ENCODE measurements at regions not wholly inside any gene's neighbourhood (a gene's known extent, or its start where the extent isn't known, plus 50 kb on each side); places are given as distances from the start of the nearest gene placed in this dataset.

GRCh38 chr4:126172126-126172525 is 857.4 kb downstream of the FAT4 start:
- no peaks in the 10 kb centered on the region for H3K36me3 ChIP-seq (ENCODE audit: low read depth)
- in situ Hi-C loops (cut with MboI): no loop called here
- WGBS, 2 experiments (ENCODE audit: low coverage in 1 of 2, low lambda C conversion rate in 2 of 2, missing lambda C conversion rate in 2 of 2): 29 to 50% methylated on average over 1 of the region's 1 CpG
- H4K20me1 ChIP-seq (ENCODE audit: insufficient read depth): no peaks in the 10 kb centered on the region
- H3K79me2 ChIP-seq (ENCODE audit: insufficient read depth): no peaks in the 10 kb centered on the region
- no peaks in the 10 kb centered on the region for H3K9me3 ChIP-seq (ENCODE audit: low read depth)
- H3F3A ChIP-seq (ENCODE audit: insufficient read depth): no peaks in the 10 kb centered on the region
- H3K27ac ChIP-seq: no peak overlapping the region
- H3K9me2 ChIP-seq (ENCODE audit: insufficient read depth): no peaks in the 10 kb centered on the region
- no peak overlapping the region for H3K4me3 ChIP-seq
- H3K9ac ChIP-seq: no peak overlapping the region
- no peak overlapping the region for H3K4me2 ChIP-seq (ENCODE audit: unreplicated experiment)
- H2AFZ ChIP-seq: no peak overlapping the region
- DNase-seq: no peak
- TF ChIP-seq EZH2 (IDR thresholded peaks at IDR 0.05; ENCODE audit: insufficient read depth, poor library complexity, severe bottlenecking) (no peak), EZH2phosphoT487 (IDR thresholded peaks at IDR 0.05; ENCODE audit: insufficient read depth, low read depth) (no peak)
- H3K4me1 ChIP-seq (ENCODE audit: insufficient read depth): no peaks in the 10 kb centered on the region
- H3K27me3 ChIP-seq (replicated peaks; ENCODE audit: insufficient read depth): no peaks in the 10 kb centered on the region

GRCh38 chr4:126174627-126175026 is 859.9 kb downstream of the FAT4 start:
- Histone ChIP-seq H2AFZ (no peak overlapping the region), H3K27me3 (replicated peaks; ENCODE audit: insufficient read depth) (no peaks in the 10 kb centered on the region), H3K4me2 (ENCODE audit: unreplicated experiment) (no peak overlapping the region), H3K79me2 (ENCODE audit: insufficient read depth) (no peaks in the 10 kb centered on the region), H3K36me3 (ENCODE audit: low read depth) (no peaks in the 10 kb centered on the region), H3K4me1 (ENCODE audit: insufficient read depth) (no peaks in the 10 kb centered on the region), H3K4me3 (no peak overlapping the region), H3K9ac (no peak overlapping the region), H4K20me1 (ENCODE audit: insufficient read depth) (no peaks in the 10 kb centered on the region), H3F3A (ENCODE audit: insufficient read depth) (no peaks in the 10 kb centered on the region), H3K9me3 (ENCODE audit: low read depth) (no peaks in the 10 kb centered on the region), H3K27ac (no peak overlapping the region), H3K9me2 (ENCODE audit: insufficient read depth) (no peaks in the 10 kb centered on the region)
- DNase-seq: no peak
- TF ChIP-seq EZH2phosphoT487 (IDR thresholded peaks at IDR 0.05; ENCODE audit: insufficient read depth, low read depth) (no peak), EZH2 (IDR thresholded peaks at IDR 0.05; ENCODE audit: insufficient read depth, poor library complexity, severe bottlenecking) (no peak)
- in situ Hi-C loops (cut with MboI): no loop called here
- WGBS, 2 experiments (ENCODE audit: low coverage in 1 of 2, low lambda C conversion rate in 2 of 2, missing lambda C conversion rate in 2 of 2): 92% methylated on average over 2 of the region's 2 CpGs

- H3K27me3 ChIP-seq (replicated peaks; ENCODE audit: insufficient read depth): no peaks in the 10 kb centered on the region
- no peaks in the 10 kb centered on the region for H3K9me2 ChIP-seq (ENCODE audit: insufficient read depth)
- no peaks in the 10 kb centered on the region for H4K20me1 ChIP-seq (ENCODE audit: insufficient read depth)
- no peak overlapping the region for H3K4me2 ChIP-seq (ENCODE audit: unreplicated experiment)
- no peak for DNase-seq
- H2AFZ ChIP-seq: no peak overlapping the region
- no peaks in the 10 kb centered on the region for H3K9me3 ChIP-seq (ENCODE audit: low read depth)
- in situ Hi-C loops (cut with MboI): no loop called here
- H3K27ac ChIP-seq: no peak overlapping the region
- no peak overlapping the region for H3K9ac ChIP-seq
- TF ChIP-seq EZH2phosphoT487 (IDR thresholded peaks at IDR 0.05; ENCODE audit: insufficient read depth, low read depth) (no peak), EZH2 (IDR thresholded peaks at IDR 0.05; ENCODE audit: insufficient read depth, poor library complexity, severe bottlenecking) (no peak)
- no peaks in the 10 kb centered on the region for H3K4me1 ChIP-seq (ENCODE audit: insufficient read depth)
- H3K79me2 ChIP-seq (ENCODE audit: insufficient read depth): no peaks in the 10 kb centered on the region
- no peaks in the 10 kb centered on the region for H3F3A ChIP-seq (ENCODE audit: insufficient read depth)
- no peaks in the 10 kb centered on the region for H3K36me3 ChIP-seq (ENCODE audit: low read depth)
- no peak overlapping the region for H3K4me3 ChIP-seq
Measured at GRCh38 chr4:126180642-126181041, 865.9 kb downstream of the FAT4 start.

GRCh38 chr4:126182336-126182735 is 867.6 kb downstream of the FAT4 start:
- no peak overlapping the region for H3K9ac ChIP-seq
- H2AFZ ChIP-seq: no peak overlapping the region
- no peaks in the 10 kb centered on the region for H3F3A ChIP-seq (ENCODE audit: insufficient read depth)
- no peaks in the 10 kb centered on the region for H3K9me3 ChIP-seq (ENCODE audit: low read depth)
- in situ Hi-C loops (cut with MboI): no loop called here
- no peak overlapping the region for H3K4me3 ChIP-seq
- no peaks in the 10 kb centered on the region for H4K20me1 ChIP-seq (ENCODE audit: insufficient read depth)
- 74 to 80% methylated on average over 1 of the region's 1 CpG for WGBS, 2 experiments (ENCODE audit: low coverage in 1 of 2, low lambda C conversion rate in 2 of 2, missing lambda C conversion rate in 2 of 2)
- no peak for TF ChIP-seq EZH2 (IDR thresholded peaks at IDR 0.05; ENCODE audit: insufficient read depth, poor library complexity, severe bottlenecking)
- no peak for TF ChIP-seq EZH2phosphoT487 (IDR thresholded peaks at IDR 0.05; ENCODE audit: insufficient read depth, low read depth)
- no peak overlapping the region for H3K27ac ChIP-seq
- H3K4me2 ChIP-seq (ENCODE audit: unreplicated experiment): no peak overlapping the region
- no peaks in the 10 kb centered on the region for H3K36me3 ChIP-seq (ENCODE audit: low read depth)
- H3K79me2 ChIP-seq (ENCODE audit: insufficient read depth): no peaks in the 10 kb centered on the region
- no peak for DNase-seq
- no peaks in the 10 kb centered on the region for H3K4me1 ChIP-seq (ENCODE audit: insufficient read depth)
- H3K9me2 ChIP-seq (ENCODE audit: insufficient read depth): no peaks in the 10 kb centered on the region
- H3K27me3 ChIP-seq (replicated peaks; ENCODE audit: insufficient read depth): no peaks in the 10 kb centered on the region

- in situ Hi-C loops (cut with MboI): no loop called here
- Histone ChIP-seq H3F3A (ENCODE audit: insufficient read depth) (no peaks in the 10 kb centered on the region), H2AFZ (no peak overlapping the region), H3K27me3 (replicated peaks; ENCODE audit: insufficient read depth) (no peaks in the 10 kb centered on the region), H3K27ac (no peak overlapping the region), H3K4me1 (ENCODE audit: insufficient read depth) (no peaks in the 10 kb centered on the region), H3K9ac (no peak overlapping the region), H3K4me3 (no peak overlapping the region), H3K36me3 (ENCODE audit: low read depth) (no peaks in the 10 kb centered on the region), H3K9me3 (ENCODE audit: low read depth) (no peaks in the 10 kb centered on the region), H3K4me2 (ENCODE audit: unreplicated experiment) (no peak overlapping the region), H3K9me2 (ENCODE audit: insufficient read depth) (no peaks in the 10 kb centered on the region), H3K79me2 (ENCODE audit: insufficient read depth) (no peaks in the 10 kb centered on the region), H4K20me1 (ENCODE audit: insufficient read depth) (no peaks in the 10 kb centered on the region)
- TF ChIP-seq EZH2phosphoT487 (IDR thresholded peaks at IDR 0.05; ENCODE audit: insufficient read depth, low read depth) (no peak), EZH2 (IDR thresholded peaks at IDR 0.05; ENCODE audit: insufficient read depth, poor library complexity, severe bottlenecking) (no peak)
- DNase-seq: no peak
- 86 to 87% methylated on average over 2 of the region's 2 CpGs for WGBS, 2 experiments (ENCODE audit: low coverage in 1 of 2, low lambda C conversion rate in 2 of 2, missing lambda C conversion rate in 2 of 2)
Measured at GRCh38 chr4:126182786-126183185, 868.0 kb downstream of the FAT4 start.

Data from GM23248 (cell line).